GM11168 (cell line): ENCODE measurements at regions not wholly inside any gene's neighbourhood (a gene's known extent, or its start where the extent isn't known, plus 50 kb on each side); places are given as distances from the start of the nearest gene placed in this dataset.

Experiments used
- in situ Hi-C: fragments of 300-500 bp; cut with MboI; formaldehyde crosslinking; loops from one replicate; pipeline ENCODE4 v1.12.0; 2022; ENCODE audit warnings: low sequenced_read_pairs; ENCODE audit not compliant: unreplicated experiment

DNA sequence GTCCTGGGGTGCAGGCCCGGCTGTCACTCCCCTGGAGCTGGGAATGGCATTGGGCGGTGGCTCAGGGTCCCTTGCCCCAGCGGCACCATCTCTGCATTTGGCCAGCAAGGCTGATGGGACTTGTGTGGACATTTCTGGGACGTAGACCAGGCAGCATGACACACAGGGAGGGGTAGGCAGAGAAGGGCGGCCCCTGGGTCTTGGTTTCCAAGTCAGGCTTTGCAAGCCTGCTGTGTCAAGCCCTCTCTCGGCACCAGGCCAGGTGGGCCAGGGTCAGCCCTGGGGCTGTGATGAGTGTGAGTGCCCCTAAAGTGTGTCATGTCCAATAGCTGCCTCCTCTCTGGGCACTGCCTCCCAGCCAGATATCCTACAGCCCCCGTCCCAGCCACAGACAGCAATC, 335.2 kb downstream of the SEC14L1 start:
- in situ Hi-C loops = no loop called here

- in situ Hi-C loops = no loop called here
Measured at GRCh38 chr17:77476498-77476897, 335.7 kb downstream of the SEC14L1 start.

GRCh38 chr17:77476931-77477805, 336.4 kb downstream of the SEC14L1 start:
- in situ Hi-C loops = no loop called here

GRCh38 chr17:77478281-77478680, 337.5 kb downstream of the SEC14L1 start:
- in situ Hi-C loops = no loop called here

DNA sequence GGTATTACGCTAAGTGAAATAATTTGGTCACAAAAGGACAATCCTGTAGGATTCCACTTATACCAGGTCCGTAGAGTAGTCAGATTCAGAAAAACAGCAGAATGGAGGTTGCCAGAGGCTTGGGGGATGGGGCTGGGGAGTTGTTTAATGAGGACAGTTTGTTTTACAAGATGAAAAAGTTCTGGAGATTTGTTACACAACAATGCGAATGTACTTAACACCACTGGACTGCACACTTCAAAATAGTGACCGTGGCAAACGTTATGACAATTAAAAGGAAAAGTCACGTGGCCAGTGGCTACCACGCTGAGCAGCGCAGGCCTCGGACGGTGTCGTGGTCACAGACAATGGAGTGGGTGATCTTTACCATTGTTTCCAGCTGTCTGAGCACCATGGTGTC, 338.1 kb downstream of the SEC14L1 start:
- in situ Hi-C loops = no loop called here

- in situ Hi-C loops = no loop called here
Measured at GRCh38 chr17:77479372-77480198, 338.8 kb downstream of the SEC14L1 start.

GRCh38 chr17:77480199-77480508, 339.4 kb downstream of the SEC14L1 start:
- in situ Hi-C loops = no loop called here

GRCh38 chr17:77480509-77481215, 339.9 kb downstream of the SEC14L1 start:
- in situ Hi-C loops = no loop called here

DNA sequence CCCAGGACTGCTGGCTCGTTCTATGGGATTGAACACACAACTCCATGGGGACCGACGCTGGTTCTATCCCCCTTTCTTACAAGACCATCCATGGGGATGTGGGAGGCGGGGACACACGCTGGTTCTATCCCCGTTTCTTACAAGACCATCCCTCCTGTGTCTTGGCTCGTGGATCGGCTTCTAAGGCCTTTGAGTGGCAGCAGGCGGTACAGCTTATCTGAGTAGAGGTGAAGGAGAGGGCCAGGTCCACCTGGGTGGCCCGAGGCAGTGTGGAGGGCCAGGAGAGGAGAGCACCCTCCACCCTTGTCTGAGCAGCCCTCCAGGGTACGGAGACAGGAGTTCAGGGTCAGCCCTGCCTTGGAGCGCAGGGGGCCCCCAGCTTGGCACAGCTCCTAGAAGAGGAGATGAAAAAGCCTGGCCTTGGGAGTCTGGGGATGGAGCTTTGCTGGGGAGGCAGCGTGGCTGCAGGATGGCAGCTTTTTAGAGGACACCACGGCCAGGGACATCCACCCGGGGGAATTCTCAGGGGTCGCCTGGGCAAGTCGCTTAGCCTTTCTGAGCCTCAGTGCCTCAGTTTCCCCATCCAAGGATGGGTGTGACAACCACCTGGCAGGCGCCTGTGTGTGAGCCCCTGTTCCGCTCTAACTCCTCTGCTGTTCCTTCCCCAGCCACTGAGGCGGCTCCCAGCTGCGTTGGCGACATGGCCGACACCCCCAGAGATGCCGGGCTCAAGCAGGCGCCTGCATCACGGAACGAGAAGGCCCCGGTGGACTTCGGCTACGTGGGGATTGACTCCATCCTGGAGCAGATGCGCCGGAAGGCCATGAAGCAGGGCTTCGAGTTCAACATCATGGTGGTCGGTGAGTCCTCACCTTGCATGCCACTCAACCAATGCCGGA, 341.0 kb downstream of the SEC14L1 start:
- in situ Hi-C loops = no loop called here

- in situ Hi-C loops = no loop called here
Measured at GRCh38 chr17:77482375-77483127, 341.8 kb downstream of the SEC14L1 start.

DNA sequence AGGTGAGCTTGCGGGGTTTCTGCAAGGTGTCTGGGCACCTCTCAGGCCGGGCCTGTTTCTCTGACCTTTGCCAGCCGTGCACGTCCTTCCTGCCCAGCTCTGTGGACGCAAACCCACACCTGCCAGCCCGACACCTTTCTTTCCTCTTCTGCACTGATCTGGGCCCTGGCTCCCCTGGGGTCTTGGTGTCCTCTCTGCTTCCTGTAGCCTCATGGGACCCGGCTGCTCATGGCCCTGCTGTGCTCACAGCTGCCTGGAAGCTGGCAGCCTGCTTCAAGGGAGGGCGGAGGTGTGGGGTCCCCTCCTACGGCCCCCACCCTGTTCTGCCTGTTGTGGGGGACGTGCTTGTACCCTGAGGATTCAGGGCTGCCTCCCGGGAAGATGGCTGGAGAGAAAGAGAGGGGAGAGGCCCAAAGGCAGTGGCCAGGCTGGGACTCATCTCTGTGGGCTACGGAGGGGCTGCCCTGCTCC, 342.4 kb downstream of the SEC14L1 start:
- in situ Hi-C loops = no loop called here

DNA sequence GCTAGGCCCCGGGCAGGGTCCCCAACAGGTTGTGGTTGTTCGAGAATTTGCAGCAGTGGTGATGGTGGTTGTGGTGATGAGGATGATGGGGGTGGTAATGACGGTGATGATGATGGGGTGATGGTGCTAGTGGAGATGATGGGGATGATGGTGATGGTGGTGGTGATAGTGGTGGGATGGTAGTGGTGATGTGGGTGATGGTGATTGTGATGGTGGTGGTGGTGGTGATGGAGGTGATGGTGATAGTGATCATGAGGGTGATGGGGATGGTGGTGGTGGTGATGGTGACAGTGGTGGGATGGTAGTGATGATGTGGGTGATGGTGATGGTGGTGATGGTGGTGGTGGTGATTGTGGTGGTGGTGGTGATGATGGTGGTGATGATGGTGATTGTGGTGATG, 343.3 kb downstream of the SEC14L1 start:
- in situ Hi-C loops = no loop called here

- in situ Hi-C loops = no loop called here
Measured at GRCh38 chr17:77485089-77485833, 344.5 kb downstream of the SEC14L1 start.

GRCh38 chr17:77487211-77487629, 346.5 kb downstream of the SEC14L1 start:
- in situ Hi-C loops = no loop called here

DNA sequence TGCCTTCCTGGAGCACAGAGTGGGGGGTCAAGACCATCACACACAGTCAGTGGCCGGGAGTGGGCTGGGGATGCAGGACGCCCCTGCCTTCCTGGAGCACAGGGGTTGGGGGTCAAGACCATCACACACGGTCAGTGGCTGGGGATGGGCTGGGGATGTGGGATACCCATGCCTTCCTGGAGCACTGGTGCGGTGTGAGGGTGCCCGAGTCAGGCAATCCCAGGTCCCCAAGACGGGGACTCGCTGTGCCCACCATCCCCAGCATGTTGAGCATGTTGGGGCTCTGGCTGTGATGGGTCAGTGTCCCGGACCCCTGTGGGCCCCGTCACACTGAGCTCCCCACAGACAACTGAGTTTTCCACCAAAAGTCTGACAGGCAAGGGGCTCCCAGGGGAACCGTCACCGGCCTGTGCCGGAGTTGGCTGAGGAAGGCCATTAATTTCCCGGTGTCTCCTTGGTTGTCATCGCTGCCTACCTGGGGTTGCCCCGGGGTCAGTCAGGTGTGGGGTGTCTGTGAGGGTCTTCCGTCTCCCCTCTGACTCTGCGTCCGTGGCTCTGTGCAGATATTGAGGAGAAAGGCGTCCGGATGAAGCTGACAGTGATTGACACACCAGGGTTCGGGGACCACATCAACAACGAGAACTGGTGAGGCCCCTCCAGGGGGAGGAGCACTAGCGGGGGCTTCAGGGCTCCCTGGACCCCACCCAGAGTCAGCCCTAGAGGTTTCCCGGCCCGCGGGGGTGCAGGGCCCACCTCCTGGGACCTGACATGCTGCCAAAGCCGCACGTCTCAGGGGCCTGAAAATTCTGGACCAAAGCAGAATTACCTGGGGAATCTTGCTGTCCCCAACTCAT, 347.1 kb downstream of the SEC14L1 start:
- in situ Hi-C loops = no loop called here

DNA sequence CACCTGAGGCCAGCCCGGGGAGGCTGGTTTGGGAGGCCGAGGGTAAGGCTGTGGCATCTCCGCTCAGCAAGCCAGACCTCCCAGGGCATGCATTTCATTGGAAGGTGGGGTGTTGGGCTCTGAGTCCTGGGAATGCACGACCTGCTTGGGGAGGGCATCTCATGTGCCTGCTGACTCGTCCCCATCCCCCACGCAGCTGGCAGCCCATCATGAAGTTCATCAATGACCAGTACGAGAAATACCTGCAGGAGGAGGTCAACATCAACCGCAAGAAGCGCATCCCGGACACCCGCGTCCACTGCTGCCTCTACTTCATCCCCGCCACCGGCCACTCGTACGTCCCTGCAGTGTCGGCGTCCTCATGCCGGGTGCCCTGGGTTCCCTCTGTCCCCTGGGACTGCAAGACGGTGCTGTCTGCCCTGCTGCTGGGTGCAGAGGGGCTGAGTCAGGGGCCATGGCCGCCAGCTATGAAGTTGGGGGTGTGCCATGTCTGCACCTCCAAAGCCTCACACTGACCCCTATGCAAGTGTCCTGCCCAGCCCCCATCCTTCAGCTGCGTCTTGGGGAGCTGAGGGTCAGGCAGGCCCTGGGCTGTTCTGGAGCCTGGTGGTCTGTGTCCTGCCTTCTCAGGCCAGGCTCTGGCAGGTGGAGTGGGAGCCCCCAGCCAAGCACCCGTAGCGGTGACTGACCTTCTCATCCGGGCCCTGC, 347.9 kb downstream of the SEC14L1 start:
- in situ Hi-C loops = no loop called here
